ENCODE measurements at regions not wholly inside any gene's neighbourhood (a gene's known extent, or its start where the extent isn't known, plus 50 kb on each side); places are given as distances from the start of the nearest gene placed in this dataset.

GRCh38 chr5:171509467-171509866, 90.0 kb downstream of the FGF18 start:
- WGBS, 3 donors: 76 to 90% (median 81%) methylated on average over 7 of the region's 7 CpGs
- no peak overlapping the region for H3K4me3 ChIP-seq
- intact Hi-C loops (cut with DNase I): no loop called here
- no peaks in the 10 kb centered on the region for H3K9me3 ChIP-seq
- TF ChIP-seq POLR2A (IDR thresholded peaks at IDR 0.05): no peak
- TF ChIP-seq CTCF (IDR thresholded peaks at IDR 0.05): no peak
- no peak for TF ChIP-seq EP300 (IDR thresholded peaks at IDR 0.05)
- no peaks in the 10 kb centered on the region for H3K27me3 ChIP-seq
- no peak overlapping the region for H3K27ac ChIP-seq
- no peaks in the 10 kb centered on the region for H3K4me1 ChIP-seq (ENCODE audit: insufficient read depth)
- no peak for DNase-seq
- H3K36me3 ChIP-seq: no peaks in the 10 kb centered on the region

- intact Hi-C loops (cut with DNase I): no loop called here
- Histone ChIP-seq H3K27me3 (no peaks in the 10 kb centered on the region), H3K27ac (no peak overlapping the region), H3K4me3 (no peak overlapping the region), H3K9me3 (no peaks in the 10 kb centered on the region), H3K36me3 (no peaks in the 10 kb centered on the region), H3K4me1 (ENCODE audit: insufficient read depth) (no peaks in the 10 kb centered on the region)
- TF ChIP-seq POLR2A (IDR thresholded peaks at IDR 0.05): no peak
- TF ChIP-seq CTCF (IDR thresholded peaks at IDR 0.05): no peak
- no peak for TF ChIP-seq EP300 (IDR thresholded peaks at IDR 0.05)
- WGBS, 3 donors: 81 to 85% (median 83%) methylated on average over 5 of the region's 5 CpGs
- DNase-seq: no peak
Observed at GRCh38 chr5:171512397-171512796, 93.0 kb downstream of the FGF18 start.

GRCh38 chr5:171513591-171513990, 94.1 kb downstream of the FGF18 start:
- Histone ChIP-seq H3K4me1 (ENCODE audit: insufficient read depth) (no peaks in the 10 kb centered on the region), H3K4me3 (no peak overlapping the region), H3K27me3 (no peaks in the 10 kb centered on the region), H3K9me3 (no peaks in the 10 kb centered on the region), H3K36me3 (no peaks in the 10 kb centered on the region), H3K27ac (no peak overlapping the region)
- TF ChIP-seq EP300 (IDR thresholded peaks at IDR 0.05) (no peak), POLR2A (IDR thresholded peaks at IDR 0.05) (no peak), CTCF (IDR thresholded peaks at IDR 0.05) (no peak)
- intact Hi-C loops (cut with DNase I): no loop called here
- WGBS, 3 donors: 71 to 83% (median 74%) methylated on average over 2 of the region's 2 CpGs
- no peak for DNase-seq

- H3K4me1 ChIP-seq (ENCODE audit: insufficient read depth): peaks cover 9% of the 10 kb centered on the region
- no peaks in the 10 kb centered on the region for H3K36me3 ChIP-seq
- no peak overlapping the region for H3K27ac ChIP-seq
- no peak for DNase-seq
- no peak overlapping the region for H3K4me3 ChIP-seq
- TF ChIP-seq POLR2A (IDR thresholded peaks at IDR 0.05) (no peak), CTCF (IDR thresholded peaks at IDR 0.05) (no peak), EP300 (IDR thresholded peaks at IDR 0.05) (no peak)
- no peaks in the 10 kb centered on the region for H3K27me3 ChIP-seq
- WGBS, 3 donors: 92 to 94% (median 93%) methylated on average over 13 of the region's 13 CpGs
- no peaks in the 10 kb centered on the region for H3K9me3 ChIP-seq
- intact Hi-C loops (cut with DNase I): no loop called here
Observed at GRCh38 chr5:171518916-171519315, 99.5 kb downstream of the FGF18 start.

All from ovary (tissue), 7 donors.